GM12891 (cell line): ENCODE measurements at regions not wholly inside any gene's neighbourhood (a gene's known extent, or its start where the extent isn't known, plus 50 kb on each side); places are given as distances from the start of the nearest gene placed in this dataset.

ENCODE experiments used
- DNase-seq: peaks from one replicate; pipeline ENCODE4 v3.0.0; 2011; ENCODE audit warnings: low spot score; ENCODE audit not compliant: insufficient read length
- FAIRE-seq: peaks from 2 replicates; lab custom pipeline; 2011; peaks lifted over from hg19 to GRCh38; lab: Jason Lieb, UNC
- PAX5 ChIP-seq: IDR thresholded peaks from 2 replicates; pipeline ENCODE4 v1.6.1; 2011; ENCODE audit warnings: low read length, moderate library complexity, mild to moderate bottlenecking; ENCODE audit not compliant: insufficient read depth, severe bottlenecking
- POLR2A ChIP-seq: IDR thresholded peaks from 2 replicates; pipeline ENCODE4 v1.6.1; 2011; ENCODE audit warnings: low read depth, low read length, control low read depth
- POLR2AphosphoS5 ChIP-seq: IDR thresholded peaks from 2 replicates; pipeline ENCODE4 v1.6.1; 2011; ENCODE audit warnings: low read depth, low read length, control low read depth
- POU2F2 ChIP-seq: IDR thresholded peaks from 2 replicates; pipeline ENCODE4 v1.6.1; 2011; ENCODE audit warnings: low read depth, mild to moderate bottlenecking, control low read depth, low read length, moderate library complexity
- SPI1 ChIP-seq: IDR thresholded peaks from 2 replicates; pipeline ENCODE4 v1.6.1; 2011; ENCODE audit warnings: low read depth, low read length, control low read depth
- TAF1 ChIP-seq: IDR thresholded peaks from 2 replicates; pipeline ENCODE4 v1.6.1; 2011; ENCODE audit warnings: low read depth, low read length, control low read depth

DNA sequence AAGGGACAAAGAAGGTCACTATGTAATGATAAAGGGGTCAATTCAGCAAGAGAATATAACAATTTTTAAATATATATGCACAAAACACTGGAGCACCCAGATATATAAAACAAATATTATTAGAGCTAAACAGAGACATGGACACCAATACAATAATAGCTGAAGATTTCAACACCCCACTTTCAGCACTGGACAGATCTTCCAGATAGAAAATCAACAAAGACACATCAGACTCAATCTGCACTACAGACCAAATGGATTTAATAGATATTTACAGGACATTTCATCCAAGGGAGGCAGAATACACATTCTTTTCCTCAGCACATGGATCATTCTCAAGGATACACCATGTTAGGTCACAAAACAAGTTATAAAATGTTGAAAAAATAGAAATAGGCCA lies 111.4 kb downstream of the SOX3 start:
- DNase-seq: no peak
- TF ChIP-seq PAX5: no peak
- no peak for TF ChIP-seq TAF1
- no peak for TF ChIP-seq POLR2A
- TF ChIP-seq POLR2AphosphoS5: no peak
- no peak for TF ChIP-seq POU2F2
- no peak for TF ChIP-seq SPI1
- no peak for FAIRE-seq

DNA sequence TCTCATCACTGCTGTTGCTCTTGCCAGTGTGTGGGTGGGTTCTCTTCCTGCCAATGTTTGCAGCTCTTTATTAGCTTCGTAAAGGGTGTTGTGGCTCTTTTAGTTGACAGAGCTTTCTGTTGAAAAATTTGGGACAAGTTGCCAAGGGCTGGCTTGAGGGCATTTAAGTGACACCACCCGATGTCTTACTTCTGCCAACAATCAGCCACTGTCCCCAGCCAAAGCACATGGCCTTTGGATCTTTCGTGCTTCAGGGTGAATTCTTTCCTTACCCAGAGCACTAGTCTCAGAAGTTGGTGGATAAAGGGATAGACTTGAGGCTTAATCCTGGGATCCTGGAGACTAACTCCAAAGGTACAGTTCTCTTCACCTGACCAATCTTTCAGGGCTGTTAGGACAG lies 113.6 kb downstream of the SOX3 start:
- DNase-seq (no peak), FAIRE-seq (no peak)
- TF ChIP-seq SPI1: no peak
- no peak for TF ChIP-seq POLR2A
- TF ChIP-seq POU2F2: no peak
- TF ChIP-seq POLR2AphosphoS5: no peak
- TF ChIP-seq TAF1: no peak
- TF ChIP-seq PAX5: no peak

DNA sequence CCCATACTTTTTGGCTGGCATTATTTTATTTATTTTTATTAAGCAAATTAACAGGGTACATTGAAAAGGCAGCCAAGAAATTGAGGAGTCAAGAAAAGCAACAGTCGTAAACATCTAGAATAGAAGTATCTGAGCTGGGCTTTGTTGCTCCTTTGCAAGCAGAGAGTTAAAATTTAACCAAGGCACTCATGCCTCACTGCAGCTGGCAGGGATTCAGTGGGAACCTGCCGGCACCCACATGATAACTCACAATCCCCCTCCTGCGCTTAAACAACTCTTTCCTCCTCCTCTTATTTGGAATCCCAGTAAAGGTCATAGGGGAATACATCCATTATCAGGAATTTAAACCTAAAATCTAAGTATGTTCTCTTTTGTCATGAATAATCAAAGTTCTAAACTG lies 115.5 kb downstream of the SOX3 start:
- no peak for FAIRE-seq
- no peak for DNase-seq
- TF ChIP-seq POLR2AphosphoS5 (no peak), POU2F2 (no peak), POLR2A (no peak), TAF1 (no peak), PAX5 (no peak), SPI1 (no peak)

DNA sequence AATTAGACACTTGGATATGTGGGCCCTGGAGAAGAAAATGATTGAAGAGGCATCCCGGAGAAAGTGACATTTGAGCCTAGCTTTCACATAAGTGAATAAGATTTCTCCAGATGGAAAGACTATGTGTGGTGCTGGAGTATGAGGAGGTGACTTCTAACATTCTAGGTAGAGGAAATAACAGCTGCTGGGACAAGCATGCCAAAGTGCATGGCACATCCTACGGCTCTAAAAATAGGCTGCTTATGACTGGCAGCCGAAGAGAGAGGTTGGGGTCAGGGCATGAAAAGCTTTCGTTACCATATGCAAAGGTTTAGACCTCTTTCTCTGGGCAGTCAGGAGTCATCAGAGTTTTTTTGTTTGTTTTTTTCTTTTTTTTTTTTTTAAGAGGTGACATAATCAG lies 142.0 kb downstream of the SOX3 start:
- no peak for DNase-seq
- TF ChIP-seq PAX5 (no peak), TAF1 (no peak), POU2F2 (no peak), SPI1 (no peak), POLR2AphosphoS5 (no peak), POLR2A (no peak)
- FAIRE-seq: no peak

DNA sequence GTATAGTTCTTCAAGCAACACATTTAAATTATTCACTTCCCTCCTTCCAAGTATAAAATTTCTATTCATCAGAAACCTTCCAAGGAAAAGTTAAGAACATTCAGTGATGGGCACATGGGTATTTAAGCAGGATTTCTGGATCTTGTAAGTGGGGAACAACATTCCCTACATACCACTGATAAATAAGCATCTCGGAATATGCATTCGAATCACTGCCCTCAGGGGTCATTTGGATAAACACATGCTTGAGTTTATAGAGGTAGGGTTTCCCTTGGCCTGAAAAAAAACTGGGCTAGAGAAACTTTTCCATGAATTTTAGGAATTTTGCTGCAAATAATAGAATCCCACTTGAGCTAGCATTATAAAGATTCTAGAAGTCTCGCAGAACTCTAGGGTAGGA lies 143.9 kb downstream of the SOX3 start:
- DNase-seq (no peak), FAIRE-seq (no peak)
- TF ChIP-seq POLR2A: no peak
- TF ChIP-seq PAX5: no peak
- TF ChIP-seq POLR2AphosphoS5: no peak
- TF ChIP-seq TAF1: no peak
- no peak for TF ChIP-seq POU2F2
- TF ChIP-seq SPI1: no peak

DNA sequence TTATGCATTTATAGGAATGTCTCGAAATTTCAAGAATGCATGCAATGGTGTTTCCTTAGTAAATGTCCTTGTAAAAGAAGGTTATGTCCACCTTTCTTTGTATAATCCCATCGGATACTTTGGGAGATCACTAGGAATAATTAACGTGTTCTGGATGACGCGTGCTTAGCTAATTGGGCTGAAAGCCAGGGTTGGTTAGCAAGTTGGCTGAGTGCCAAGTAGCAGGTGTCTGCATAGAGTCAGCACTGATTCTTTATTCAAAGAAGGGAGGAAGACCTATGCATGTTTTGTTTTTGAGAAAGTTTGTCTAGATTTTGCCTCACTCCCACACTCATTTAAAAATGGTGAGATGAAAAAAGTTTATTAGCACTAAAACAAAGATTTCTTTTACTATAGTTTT lies 144.6 kb downstream of the SOX3 start:
- no peak for FAIRE-seq
- DNase-seq: no peak
- TF ChIP-seq POLR2AphosphoS5 (no peak), SPI1 (no peak), POU2F2 (no peak), TAF1 (no peak), PAX5 (no peak), POLR2A (no peak)

DNA sequence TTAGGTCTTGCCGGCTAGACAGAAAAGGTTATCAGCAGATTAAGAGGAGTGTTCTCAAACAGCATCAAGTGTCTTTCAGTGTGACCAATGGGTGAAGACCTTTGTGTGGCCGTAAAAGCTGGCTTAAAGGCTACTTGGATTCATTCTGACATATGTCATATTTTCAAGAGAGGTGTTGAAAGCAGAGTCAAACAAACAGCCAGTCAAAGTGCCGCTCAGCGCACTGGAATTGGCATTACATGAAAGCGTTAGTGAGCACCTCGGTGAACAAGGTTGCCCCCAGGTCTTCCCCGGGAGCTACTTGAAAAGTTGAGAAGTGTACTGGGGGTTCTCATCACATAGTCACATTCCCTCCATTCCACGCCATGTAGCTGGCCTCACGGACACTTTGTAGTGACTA lies 148.9 kb downstream of the SOX3 start:
- FAIRE-seq: no peak
- TF ChIP-seq TAF1 (no peak), POLR2AphosphoS5 (no peak), PAX5 (no peak), POLR2A (no peak), POU2F2 (no peak), SPI1 (no peak)
- DNase-seq: no peak

DNA sequence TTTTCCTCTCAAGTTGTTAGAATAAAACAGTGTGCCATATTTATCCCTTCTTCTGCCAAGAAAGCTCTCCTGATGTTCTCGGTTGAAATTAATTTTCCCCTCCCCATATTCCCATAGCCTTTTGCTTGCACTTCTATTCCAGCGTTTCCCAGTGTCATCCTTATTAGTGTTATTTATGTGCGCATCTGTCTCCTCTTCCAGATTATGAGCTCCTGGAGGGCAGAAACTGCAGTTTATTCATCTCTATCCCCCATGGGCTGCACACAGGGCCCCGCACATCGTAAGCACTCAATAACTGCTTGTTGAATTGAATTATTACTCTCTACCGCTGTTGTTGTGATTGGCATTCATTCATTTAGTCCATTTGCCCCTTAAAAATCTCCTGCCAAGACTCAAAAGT lies 149.4 kb downstream of the SOX3 start:
- FAIRE-seq: no peak
- TF ChIP-seq POLR2A: no peak
- TF ChIP-seq SPI1: no peak
- no peak for TF ChIP-seq POLR2AphosphoS5
- no peak for TF ChIP-seq TAF1
- no peak for TF ChIP-seq PAX5
- TF ChIP-seq POU2F2: no peak
- DNase-seq: no peak

DNA sequence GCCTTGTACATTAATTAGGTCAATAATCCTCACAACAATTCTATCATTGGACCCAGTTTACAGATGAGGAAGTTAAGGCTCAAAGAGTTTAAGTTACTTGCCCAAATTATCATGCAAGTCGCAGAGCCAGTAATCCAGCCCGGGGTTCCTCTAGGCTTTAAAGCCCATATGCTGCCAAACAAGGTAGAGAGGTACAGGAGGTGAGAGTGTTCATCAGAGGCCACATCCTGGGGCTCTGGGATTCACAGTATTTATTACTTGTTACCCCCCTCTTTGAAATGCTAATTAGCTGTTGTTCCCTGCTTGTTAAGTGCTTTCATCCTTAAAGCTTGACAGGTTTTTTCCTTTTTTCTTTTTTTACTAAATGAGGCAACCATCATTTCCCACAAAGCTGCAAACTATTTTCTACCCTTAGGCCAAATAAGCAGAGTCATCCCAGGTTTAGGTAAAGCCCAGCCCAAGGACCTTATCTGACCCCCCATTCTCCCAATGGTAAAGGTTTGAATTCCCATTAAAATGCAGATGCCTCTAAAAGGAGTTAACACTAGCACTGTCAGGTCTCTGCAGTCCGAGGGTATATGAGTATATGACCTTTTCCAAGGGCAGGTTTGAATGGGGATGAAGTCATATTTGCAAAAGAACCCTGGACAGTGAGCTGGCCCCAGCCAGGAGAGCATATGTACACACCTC lies 150.3 kb downstream of the SOX3 start:
- no peak for TF ChIP-seq SPI1
- no peak for TF ChIP-seq POLR2AphosphoS5
- no peak for TF ChIP-seq TAF1
- TF ChIP-seq POLR2A: no peak
- no peak for TF ChIP-seq PAX5
- TF ChIP-seq POU2F2: no peak
- DNase-seq (no peak), FAIRE-seq (no peak)

DNA sequence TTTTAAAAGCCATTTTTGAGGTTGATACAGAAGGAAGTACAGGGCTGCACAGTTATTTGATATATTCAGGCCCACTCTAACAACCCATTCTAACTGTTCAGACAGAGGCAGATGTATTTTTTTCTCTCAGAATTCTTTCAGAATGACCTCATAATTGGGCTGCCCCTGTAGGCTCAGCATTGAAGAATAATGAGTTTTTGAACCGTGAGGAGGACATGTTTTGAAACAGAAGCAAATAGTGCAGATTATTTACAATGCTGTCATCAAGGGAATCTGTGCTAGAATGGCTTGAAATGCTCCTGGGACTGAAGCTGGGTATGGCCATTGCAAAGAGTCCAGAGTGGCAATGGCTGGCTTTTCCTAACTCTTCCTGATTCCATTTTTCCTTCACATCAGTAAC lies 158.1 kb downstream of the SOX3 start:
- no peak for DNase-seq
- TF ChIP-seq SPI1 (no peak), POLR2AphosphoS5 (no peak), POLR2A (no peak)
- FAIRE-seq: no peak
